Left ventricle myocardium inferior (tissue), 1 donor: ENCODE measurements at regions not wholly inside any gene's neighbourhood (a gene's known extent, or its start where the extent isn't known, plus 50 kb on each side); places are given as distances from the start of the nearest gene placed in this dataset.

Source experiments
- DNase-seq: peaks from one replicate; pipeline ENCODE4 v3.0.0-alpha.2; 2020
- H3K27ac ChIP-seq: fragments of 200-600 bp; replicated peaks from 2 replicates; pipeline ENCODE4 v1.8.0; 2021
- H3K27me3 ChIP-seq: fragments of 200-600 bp; 2 replicates; pipeline ENCODE4 v1.8.0; 2021; ENCODE audit warnings: low read depth
- H3K36me3 ChIP-seq: fragments of 200-600 bp; 2 replicates; pipeline ENCODE4 v1.8.0; 2021
- H3K4me1 ChIP-seq: fragments of 200-600 bp; 2 replicates; pipeline ENCODE4 v1.8.0; 2021
- H3K4me3 ChIP-seq: fragments of 200-600 bp; 2 replicates; pipeline ENCODE4 v1.8.0; 2021; ENCODE audit warnings: mild to moderate bottlenecking, moderate library complexity
- H3K9me3 ChIP-seq: fragments of 200-600 bp; replicated peaks from 2 replicates; pipeline ENCODE4 v1.8.0; 2021
- CTCF ChIP-seq: fragments of 200-600 bp; IDR thresholded peaks from 2 replicates; pipeline ENCODE4 v1.8.0; 2021; ENCODE audit warnings: antibody characterized with exemption, mild to moderate bottlenecking, borderline replicate concordance
- intact Hi-C: fragments of 100-400 bp; cut with micrococcal nuclease; formaldehyde crosslinking; loops from one replicate; pipeline ENCODE4 v1.11.0; 2022
- donor health status: DM: no; HTN: yes; CAD: no; lungs with severe emphysema.

GRCh38 chr1:157407367-157407766 is 144.9 kb downstream of the FCRL5 start:
- no peak for TF ChIP-seq CTCF
- intact Hi-C loops = no loop called here
- Histone ChIP-seq H3K4me3 (no peak overlapping the region), H3K9me3 (no peaks in the 10 kb centered on the region), H3K36me3 (no peaks in the 10 kb centered on the region), H3K4me1 (no peaks in the 10 kb centered on the region), H3K27ac (no peak overlapping the region), H3K27me3 (peaks cover 13% of the 10 kb centered on the region)
- no peak for DNase-seq

GRCh38 chr1:157405662-157406061 is 146.7 kb downstream of the FCRL5 start:
- no peaks in the 10 kb centered on the region for H3K36me3 ChIP-seq
- DNase-seq = no peak
- no peak overlapping the region for H3K4me3 ChIP-seq
- no peak overlapping the region for H3K27ac ChIP-seq
- intact Hi-C loops = no loop called here
- no peak for TF ChIP-seq CTCF
- H3K4me1 ChIP-seq = no peaks in the 10 kb centered on the region
- H3K27me3 ChIP-seq = peaks cover 11% of the 10 kb centered on the region
- no peaks in the 10 kb centered on the region for H3K9me3 ChIP-seq

- H3K4me1 ChIP-seq = no peaks in the 10 kb centered on the region
- no peaks in the 10 kb centered on the region for H3K9me3 ChIP-seq
- no peak for DNase-seq
- TF ChIP-seq CTCF = no peak
- H3K4me3 ChIP-seq = no peak overlapping the region
- no peaks in the 10 kb centered on the region for H3K36me3 ChIP-seq
- H3K27ac ChIP-seq = no peak overlapping the region
- intact Hi-C loops = no loop called here
- peaks cover 19% of the 10 kb centered on the region for H3K27me3 ChIP-seq
These were observed 147.7 kb downstream of the FCRL5 start for GRCh38 chr1:157404614-157405013.

GRCh38 chr1:157404063-157404501 is 148.2 kb downstream of the FCRL5 start:
- no peak for DNase-seq
- peaks cover 23% of the 10 kb centered on the region for H3K27me3 ChIP-seq
- no peak for TF ChIP-seq CTCF

GRCh38 chr1:157403608-157404007 is 148.7 kb downstream of the FCRL5 start:
- Histone ChIP-seq H3K36me3 (no peaks in the 10 kb centered on the region), H3K4me3 (no peak overlapping the region), H3K27ac (no peak overlapping the region), H3K27me3 (peaks cover 28% of the 10 kb centered on the region), H3K9me3 (no peaks in the 10 kb centered on the region), H3K4me1 (no peaks in the 10 kb centered on the region)
- intact Hi-C loops = no loop called here
- TF ChIP-seq CTCF = no peak
- DNase-seq = no peak

More at GRCh38 chr1:157404063-157404501, 148.2 kb downstream of the FCRL5 start:
- Histone ChIP-seq H3K9me3 (no peaks in the 10 kb centered on the region), H3K27ac (no peak overlapping the region), H3K4me1 (no peaks in the 10 kb centered on the region), H3K36me3 (no peaks in the 10 kb centered on the region), H3K4me3 (no peak overlapping the region)
- intact Hi-C loops = no loop called here

GRCh38 chr1:157403203-157403602 is 149.1 kb downstream of the FCRL5 start:
- no peak overlapping the region for H3K4me3 ChIP-seq
- no peak for DNase-seq
- no peaks in the 10 kb centered on the region for H3K9me3 ChIP-seq
- H3K36me3 ChIP-seq = no peaks in the 10 kb centered on the region
- H3K27me3 ChIP-seq = peaks cover 32% of the 10 kb centered on the region
- H3K27ac ChIP-seq = no peak overlapping the region
- intact Hi-C loops = no loop called here
- TF ChIP-seq CTCF = no peak
- H3K4me1 ChIP-seq = no peaks in the 10 kb centered on the region
